Testis (tissue), 2 donors: ENCODE measurements at regions not wholly inside any gene's neighbourhood (a gene's known extent, or its start where the extent isn't known, plus 50 kb on each side); places are given as distances from the start of the nearest gene placed in this dataset.

Experiments
- DNase-seq: peaks from one replicate; pipeline ENCODE4 v3.0.0-alpha.2; 2019
- H3K27ac ChIP-seq, 2 donors: fragments of 200-600 bp; sonication (generic); one replicate each; pipeline ENCODE4 v1.5.1; 2019
- H3K27me3 ChIP-seq: fragments of 200-600 bp; sonication (generic); one replicate; pipeline ENCODE4 v1.5.1; 2019
- H3K36me3 ChIP-seq: fragments of 200-600 bp; sonication (generic); one replicate; pipeline ENCODE4 v1.5.1; 2017; ENCODE audit warnings: low read depth; ENCODE audit errors: missing control alignments
- H3K4me1 ChIP-seq: fragments of 200-600 bp; sonication (generic); one replicate; pipeline ENCODE4 v1.5.1; 2019
- H3K4me3 ChIP-seq, 2 donors: fragments of 200-600 bp; sonication (generic); one replicate each; pipeline ENCODE4 v1.5.1; 2017 to 2019
- H3K9me3 ChIP-seq: fragments of 200-600 bp; sonication (generic); one replicate; pipeline ENCODE4 v1.5.1; 2017
- CTCF ChIP-seq, 3 experiments: fragments of 450-650 bp in 2 of 3; fragments of 200-600 bp in 1 of 3; sonication (generic) in 1 of 3; IDR thresholded peaks; one replicate each; pipeline ENCODE4 v1.5.1; 2016 to 2019; ENCODE audit warnings: antibody characterized with exemption in 3 of 3, mild to moderate bottlenecking in 2 of 3, moderate library complexity in 1 of 3
- POLR2A ChIP-seq: fragments of 450-650 bp; IDR thresholded peaks from one replicate; pipeline ENCODE4 v1.6.1; 2017; ENCODE audit warnings: antibody characterized with exemption, mild to moderate bottlenecking, moderate library complexity
- WGBS, 2 donors: methylation state at CpG; one replicate each; pipeline ENCODE4 v1.1.5; 2018; 5-methylcytosine and 5-hydroxymethylcytosine counted together
- intact Hi-C: fragments of 100-400 bp; cut with DNase I; formaldehyde crosslinking; loops from one replicate; pipeline ENCODE4 v1.15.1; 2023; ENCODE audit warnings: low total_unique reads

GRCh38 chr1:213414911-213415310 lies 363.9 kb downstream of the RPS6KC1 start:
- Histone ChIP-seq H3K4me3 (no peak overlapping the region), H3K4me1 (no peaks in the 10 kb centered on the region), H3K27me3 (no peaks in the 10 kb centered on the region), H3K9me3 (no peaks in the 10 kb centered on the region), H3K27ac (no peak overlapping the region), H3K36me3 (no peaks in the 10 kb centered on the region)
- no peak for TF ChIP-seq POLR2A
- no peak for TF ChIP-seq CTCF (IDR thresholded peaks at IDR 0.05)
- no peak for DNase-seq
- 94 to 95% methylated on average over 2 of the region's 2 CpGs for WGBS, 2 donors
- intact Hi-C loops: no loop called here

GRCh38 chr1:213415691-213416380 lies 364.8 kb downstream of the RPS6KC1 start:
- H3K27ac ChIP-seq: no peak overlapping the region
- H3K4me3 ChIP-seq: no peak overlapping the region
- no peaks in the 10 kb centered on the region for H3K27me3 ChIP-seq
- H3K36me3 ChIP-seq: no peaks in the 10 kb centered on the region
- no peak for TF ChIP-seq CTCF (IDR thresholded peaks at IDR 0.05)
- no peak for TF ChIP-seq POLR2A
- no peaks in the 10 kb centered on the region for H3K9me3 ChIP-seq
- no peak for DNase-seq
- WGBS, 2 donors: 70 to 82% methylated on average over 10 of the region's 10 CpGs
- intact Hi-C loops: no loop called here
- H3K4me1 ChIP-seq: no peaks in the 10 kb centered on the region

- no peak for DNase-seq
- Histone ChIP-seq H3K27ac (no peak overlapping the region), H3K9me3 (no peaks in the 10 kb centered on the region), H3K4me1 (no peaks in the 10 kb centered on the region), H3K4me3 (no peak overlapping the region), H3K27me3 (no peaks in the 10 kb centered on the region), H3K36me3 (no peaks in the 10 kb centered on the region)
- intact Hi-C loops: no loop called here
- 85 to 86% methylated on average over 16 to 17 of the region's 17 CpGs for WGBS, 2 donors
- TF ChIP-seq CTCF (IDR thresholded peaks at IDR 0.05) (no peak), POLR2A (no peak)
These were observed 365.6 kb downstream of the RPS6KC1 start for GRCh38 chr1:213416461-213417224.

GRCh38 chr1:213417225-213417820 lies 366.3 kb downstream of the RPS6KC1 start:
- intact Hi-C loops: no loop called here
- 87 to 94% methylated on average over 14 of the region's 14 CpGs for WGBS, 2 donors

More at GRCh38 chr1:213417225-213417820, 366.3 kb downstream of the RPS6KC1 start:
- H3K36me3 ChIP-seq: no peaks in the 10 kb centered on the region
- H3K27ac ChIP-seq: no peak overlapping the region
- no peak for TF ChIP-seq CTCF (IDR thresholded peaks at IDR 0.05)
- TF ChIP-seq POLR2A: no peak
- no peaks in the 10 kb centered on the region for H3K9me3 ChIP-seq
- no peaks in the 10 kb centered on the region for H3K27me3 ChIP-seq
- no peak overlapping the region for H3K4me3 ChIP-seq
- DNase-seq: no peak
- H3K4me1 ChIP-seq: no peaks in the 10 kb centered on the region
